K562 (cell line): ENCODE measurements at regions not wholly inside any gene's neighbourhood (a gene's known extent, or its start where the extent isn't known, plus 50 kb on each side); places are given as distances from the start of the nearest gene placed in this dataset.

Experiments used
- ATAC-seq: fragments of 200-7000 bp; cut with Tn5 transposase; 3 replicates; pipeline ENCODE4 v1.9.1; 2020; ENCODE audit warnings: moderate library complexity
- BruUV-seq: library from RNA; stranded (reverse); fragments of 400-500 nt; replicated peaks from 2 replicates; lab custom pipeline; 2021; lab: Mats Ljungman, UMichigan
- CTCF ChIA-PET: fragments of 300-600 bp; formaldehyde crosslinking; extraction: SDS; loops from one replicate; lab custom pipeline; 2021; ENCODE audit warnings: low intra/inter-chr PET ratio; lab: Yijun Ruan, JAX
- POLR2A ChIA-PET: fragments of 300-600, 350-650 bp; sonication (Branson Sonifier 250); formaldehyde crosslinking; extraction: SDS; loops from one replicate; lab custom pipeline; 2021; ENCODE audit warnings: antibody characterized with exemption, inconsistent platforms; lab: Yijun Ruan, JAX
- DNase-seq, 4 experiments: peaks; one replicate each; pipeline versions ENCODE4 v3.0.0 to v3.0.0-alpha.2; 2011 to 2018; ENCODE audit warnings: low spot score in 3 of 4, mixed read lengths in 3 of 4; ENCODE audit errors: extremely low read depth in 1 of 4
- FAIRE-seq: peaks from 2 replicates; lab custom pipeline; 2011; peaks lifted over from hg19 to GRCh38; lab: Jason Lieb, UNC
- H2AFZ ChIP-seq: 2 replicates; pipeline ENCODE4 v1.6.0; 2011; ENCODE audit warnings: low read depth, low read length, control low read depth, inconsistent platforms
- H3K27ac ChIP-seq: fragments of 200-600 bp; 3 replicates; pipeline ENCODE4 v1.8.0; 2011; ENCODE audit warnings: low read depth, mild to moderate bottlenecking, control low read depth, inconsistent platforms, low read length, moderate library complexity, mixed read lengths; ENCODE audit errors: extremely low read depth
- H3K27me3 ChIP-seq, 2 experiments: fragments of 300-600 bp in 1 of 2; 2 replicates in 1 of 2; 3 replicates in 1 of 2; pipeline versions ENCODE4 v1.6.0 to v1.8.0; 2011; ENCODE audit warnings: inconsistent platforms in 2 of 2, low read length in 2 of 2, mild to moderate bottlenecking in 1 of 2, mixed read lengths in 1 of 2, moderate library complexity in 1 of 2; ENCODE audit not compliant: control insufficient read depth in 2 of 2, insufficient read depth in 2 of 2
- H3K36me3 ChIP-seq: fragments of 300-600 bp; 3 replicates; pipeline ENCODE4 v1.8.0; 2011; ENCODE audit warnings: mild to moderate bottlenecking, low read length, inconsistent platforms; ENCODE audit not compliant: control insufficient read depth, insufficient read depth
- H3K4me1 ChIP-seq, 2 experiments: fragments of 200-600 bp in 1 of 2; replicated peaks in 1 of 2; 2 replicates in 1 of 2; 3 replicates in 1 of 2; pipeline versions ENCODE4 v1.5.1 to v1.8.0; 2011; ENCODE audit warnings: inconsistent platforms in 2 of 2, low read length in 2 of 2, mild to moderate bottlenecking in 1 of 2, mixed read lengths in 1 of 2, moderate library complexity in 1 of 2; ENCODE audit not compliant: control insufficient read depth in 2 of 2, insufficient read depth in 2 of 2
- H3K4me2 ChIP-seq: 2 replicates; pipeline ENCODE4 v1.6.1; 2011; ENCODE audit warnings: low read length, control low read depth, inconsistent platforms, mixed read lengths; ENCODE audit not compliant: insufficient read depth
- H3K4me3 ChIP-seq: fragments of 200-600 bp; sonication (generic), shearing (Covaris generic); 2 replicates; pipeline ENCODE4 v1.5.1; 2016; ENCODE audit warnings: control low read depth, inconsistent platforms
- H3K79me2 ChIP-seq: fragments of 200-600 bp; 3 replicates; pipeline ENCODE4 v1.8.0; 2011; ENCODE audit warnings: low read length, inconsistent platforms; ENCODE audit not compliant: control insufficient read depth, insufficient read depth
- H3K9ac ChIP-seq, 2 experiments: 2 replicates each; pipeline versions ENCODE4 v1.6.0 to v1.6.1; 2011; ENCODE audit warnings: low read depth in 2 of 2, low read length in 2 of 2, control low read depth in 1 of 2, inconsistent platforms in 1 of 2, mild to moderate bottlenecking in 1 of 2, mixed read lengths in 1 of 2; ENCODE audit not compliant: insufficient read depth in 1 of 2
- H3K9me1 ChIP-seq: one replicate; pipeline ENCODE4 v1.6.0; 2011; ENCODE audit warnings: inconsistent platforms, mild to moderate bottlenecking, low read length, moderate library complexity; ENCODE audit not compliant: control insufficient read depth, insufficient read depth
- H3K9me3 ChIP-seq: replicated peaks from 2 replicates; pipeline ENCODE4 v1.5.1; 2011; ENCODE audit warnings: low read depth, low read length, inconsistent platforms; ENCODE audit not compliant: control insufficient read depth, insufficient read depth
- H4K20me1 ChIP-seq: replicated peaks from 2 replicates; pipeline ENCODE4 v1.6.1; 2011; ENCODE audit warnings: low read length, inconsistent platforms, mixed read lengths; ENCODE audit not compliant: control insufficient read depth, insufficient read depth
- SRSF3 ChIP-seq: fragments of 200-400 bp; formaldehyde crosslinking; IDR thresholded peaks from 2 replicates; pipeline ENCODE4 v1.6.1; 2016; ENCODE audit warnings: mild to moderate bottlenecking, low read length, moderate library complexity; ENCODE audit not compliant: insufficient read depth
- U2AF1 ChIP-seq: fragments of 200-400 bp; formaldehyde crosslinking; optimal IDR thresholded peaks from 2 replicates; pipeline ENCODE3; 2017; ENCODE audit warnings: mild to moderate bottlenecking, low read depth, low read length, moderate library complexity
- USF2 ChIP-seq: sonication (generic); formaldehyde crosslinking; IDR thresholded peaks from 2 replicates; pipeline ENCODE4 v1.5.0; 2020; ENCODE audit warnings: missing genetic modification reagents
- ZBED1 ChIP-seq: IDR thresholded peaks from 2 replicates; pipeline ENCODE4 v1.6.1; 2014
- ZNF639 ChIP-seq, 2 experiments: fragments of 200-800 bp in 1 of 2; sonication (Bioruptor generic) in 1 of 2; sonication (generic) in 1 of 2; formaldehyde crosslinking in 1 of 2; IDR thresholded peaks in 1 of 2; conservative IDR thresholded peaks in 1 of 2; 2 replicates each; pipeline versions ENCODE4 v1.5.0 to v1.6.1; 2016 to 2020; ENCODE audit warnings: missing compliant biosample characterization in 1 of 2, missing genetic modification characterization in 1 of 2, missing genetic modification reagents in 1 of 2
- WGBS: fragments of 100-300 bp; shearing (Covaris generic); methylation state at CpG from one replicate; pipeline ENCODE4 v1.1.6; 2016; ENCODE audit warnings: low coverage, mixed read lengths; ENCODE audit not compliant: insufficient coverage; ENCODE audit errors: missing lambda C conversion rate; 5-methylcytosine and 5-hydroxymethylcytosine counted together
- in situ Hi-C: fragments of 300-500 bp; cut with MboI; formaldehyde crosslinking; loops from 4 replicates; pipeline ENCODE4 v1.15.0; 2018; ENCODE audit warnings: inconsistent platforms, mixed read lengths
- intact Hi-C: fragments of 100-400 bp; cut with micrococcal nuclease; formaldehyde crosslinking; loops from 2 replicates; pipeline ENCODE4 v1.14.2; 2022

GRCh38 chr2:6336752-6337471 is 528.8 kb downstream of the CMPK2 start:
- ATAC-seq (no peak), DNase-seq (no peak), FAIRE-seq (no peak)
- Histone ChIP-seq H4K20me1 (no peaks in the 10 kb centered on the region), H3K9ac (no peak overlapping the region), H3K27me3 (no peaks in the 10 kb centered on the region), H3K4me3 (no peak overlapping the region), H3K4me1 (no peaks in the 10 kb centered on the region), H2AFZ (no peak overlapping the region), H3K9me1 (no peaks in the 10 kb centered on the region), H3K79me2 (no peaks in the 10 kb centered on the region), H3K27ac (no peak overlapping the region), H3K36me3 (no peaks in the 10 kb centered on the region), H3K4me2 (no peak overlapping the region)
- no TSS peak for BruUV-seq
- WGBS = 0% methylated on average over 5 of the region's 5 CpGs
- intact Hi-C loops = no loop called here
- POLR2A ChIA-PET = no interaction called here
- CTCF ChIA-PET = no interaction called here
- TF ChIP-seq SRSF3 (no peak), ZNF639 (CRISPR knock-in tag; conservative IDR thresholded peaks at IDR 0.05 in 1 of 2, IDR thresholded peaks at IDR 0.05 in 1 of 2) (no peak), USF2 (CRISPR knock-in tag) (no peak), ZBED1 (no peak), U2AF1 (no peak)
- TF ChIP-seq, all 486 proteins: peak for 0
- no peaks in the 10 kb centered on the region; the same call in 1 of the 2 replicates for H3K9me3 ChIP-seq
- in situ Hi-C loops = no loop called here
